ENCODE measurements at regions not wholly inside any gene's neighbourhood (a gene's known extent, or its start where the extent isn't known, plus 50 kb on each side); places are given as distances from the start of the nearest gene placed in this dataset.
"Not testable (repeated sequence)": the region's sequence is repeated elsewhere in the genome, so short reads cannot be mapped to it uniquely, and the experiment has no call there.

DNA sequence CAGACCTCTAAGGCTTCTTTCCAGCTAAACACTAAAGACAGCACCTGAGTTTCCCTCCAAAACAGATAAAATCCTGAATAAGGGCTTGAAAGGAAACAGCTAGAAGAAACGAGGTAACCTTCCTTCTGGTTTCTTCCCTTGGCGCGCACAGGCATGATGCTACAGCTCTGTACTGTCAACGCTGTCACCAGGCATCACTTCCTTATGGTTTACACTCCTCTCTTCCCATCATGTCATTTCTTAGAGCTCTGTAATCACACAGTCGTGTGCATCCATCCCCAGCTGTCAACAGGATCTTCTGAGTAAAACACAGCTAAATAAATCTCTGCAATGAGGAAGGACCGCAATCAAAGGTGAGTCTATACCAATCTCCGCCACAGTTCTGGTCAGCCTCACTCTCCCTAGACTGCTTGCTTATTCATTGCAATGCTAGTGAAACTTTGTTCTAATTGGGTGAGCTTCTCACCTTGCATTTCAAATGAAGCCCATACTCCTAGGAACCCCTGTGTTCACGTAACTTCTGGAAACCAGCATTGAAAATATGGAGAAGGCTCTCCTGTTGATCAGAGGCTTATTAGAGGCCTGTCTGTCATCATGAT lies 162.6 kb upstream of the DTNBP1 start:
- no peak for DNase-seq
- no peak for TF ChIP-seq GATA1 (IDR thresholded peaks at IDR 0.05; ENCODE audit: low read depth, low read length)
- no peak for TF ChIP-seq POLR2A (IDR thresholded peaks at IDR 0.05; ENCODE audit: low read length)

DNA sequence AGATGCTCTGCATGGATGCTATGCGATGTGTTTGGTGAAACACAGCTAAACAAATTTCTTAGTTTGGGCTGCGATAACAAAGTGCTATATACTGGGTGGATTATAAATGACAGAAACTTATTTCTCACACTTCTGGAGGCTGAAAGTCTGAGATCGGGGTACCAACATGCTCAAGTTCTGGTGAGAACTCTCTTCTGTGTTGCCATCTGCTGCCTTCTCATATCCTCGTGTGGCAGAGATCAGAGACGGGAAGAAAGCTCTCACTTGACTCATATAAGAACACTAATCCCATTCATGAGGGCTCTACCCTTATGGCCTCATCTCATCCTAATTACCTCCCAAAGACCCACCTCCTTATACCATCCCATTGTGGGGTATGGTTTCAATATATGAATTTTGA lies 162.0 kb upstream of the DTNBP1 start:
- TF ChIP-seq POLR2A (IDR thresholded peaks at IDR 0.05; ENCODE audit: low read length), result no peak
- TF ChIP-seq GATA1 (IDR thresholded peaks at IDR 0.05; ENCODE audit: low read depth, low read length), result no peak
- DNase-seq, result no peak

DNA sequence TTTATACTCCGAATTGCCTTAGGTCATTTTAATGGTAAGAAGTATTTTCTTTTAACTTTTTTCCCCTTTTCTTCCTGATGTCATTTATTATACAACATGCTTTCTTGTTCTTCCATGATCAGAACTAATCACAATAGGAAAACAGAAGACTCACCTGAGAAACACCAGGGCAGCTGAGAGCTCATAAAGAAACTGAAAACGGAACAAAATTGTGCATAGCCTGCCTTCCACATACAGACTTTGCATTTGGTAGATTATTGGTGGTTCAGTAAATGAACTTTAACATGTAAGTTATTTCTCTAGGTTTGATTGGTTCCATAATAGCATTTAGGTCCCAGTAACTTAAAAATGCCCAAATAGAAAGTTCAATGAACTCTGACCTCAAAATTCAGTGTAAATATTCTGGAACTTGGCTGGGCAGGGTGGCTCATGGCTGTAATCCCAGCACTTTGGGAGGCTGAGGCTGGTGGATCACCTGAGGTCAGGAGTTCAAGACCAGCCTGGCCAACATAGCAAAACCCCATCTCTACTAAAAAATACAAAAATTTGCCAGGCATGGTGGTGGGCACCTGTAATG lies 161.1 kb upstream of the DTNBP1 start:
- TF ChIP-seq GATA1 (IDR thresholded peaks at IDR 0.05; ENCODE audit: low read depth, low read length) (no peak), POLR2A (IDR thresholded peaks at IDR 0.05; ENCODE audit: low read length) (no peak)
- no peak for DNase-seq

DNA sequence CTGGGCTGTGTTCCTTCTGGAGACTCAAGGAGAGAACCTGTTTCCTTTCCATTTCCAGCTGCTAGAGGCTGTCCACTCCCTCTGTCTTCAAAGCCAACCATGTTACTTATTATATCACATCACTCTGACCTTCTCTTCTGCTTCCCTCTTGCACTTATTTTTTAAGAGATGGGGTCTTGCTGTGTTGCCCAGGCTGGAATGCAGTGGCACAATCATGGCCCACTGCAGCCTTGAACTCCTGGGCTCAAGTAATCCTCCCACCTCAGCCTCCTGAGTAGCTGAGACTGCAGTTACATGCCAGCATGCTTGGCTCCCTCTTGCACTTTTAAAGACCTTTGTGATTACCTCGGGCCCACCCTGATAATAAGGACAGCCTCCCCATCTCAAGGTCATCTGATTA lies 160.0 kb upstream of the DTNBP1 start:
- TF ChIP-seq POLR2A (IDR thresholded peaks at IDR 0.05; ENCODE audit: low read length), result no peak
- TF ChIP-seq GATA1 (IDR thresholded peaks at IDR 0.05; ENCODE audit: low read depth, low read length), result no peak
- no peak for DNase-seq

DNA sequence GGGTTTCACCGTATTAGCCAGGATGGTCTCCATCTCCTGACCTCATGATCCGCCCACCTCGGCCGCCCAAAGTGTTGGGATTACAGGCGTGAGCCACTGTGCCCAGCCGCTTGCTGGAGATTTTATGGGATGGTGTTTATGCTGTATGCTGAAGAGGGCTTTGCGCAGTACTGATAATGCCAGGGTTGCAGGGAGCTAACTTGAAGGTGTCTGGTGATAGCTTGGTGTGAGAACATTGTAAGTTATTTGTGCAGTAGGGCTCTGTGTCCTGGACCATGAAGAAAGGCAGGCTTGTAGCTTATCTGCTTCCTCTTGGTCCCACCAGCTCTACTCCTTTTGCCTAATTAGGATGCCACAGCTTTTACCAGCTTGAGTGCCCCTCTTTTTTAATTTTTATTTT lies 157.0 kb upstream of the DTNBP1 start:
- TF ChIP-seq GATA1 (IDR thresholded peaks at IDR 0.05; ENCODE audit: low read depth, low read length) (no peak), POLR2A (IDR thresholded peaks at IDR 0.05; ENCODE audit: low read length) (no peak)
- DNase-seq, result no peak

DNA sequence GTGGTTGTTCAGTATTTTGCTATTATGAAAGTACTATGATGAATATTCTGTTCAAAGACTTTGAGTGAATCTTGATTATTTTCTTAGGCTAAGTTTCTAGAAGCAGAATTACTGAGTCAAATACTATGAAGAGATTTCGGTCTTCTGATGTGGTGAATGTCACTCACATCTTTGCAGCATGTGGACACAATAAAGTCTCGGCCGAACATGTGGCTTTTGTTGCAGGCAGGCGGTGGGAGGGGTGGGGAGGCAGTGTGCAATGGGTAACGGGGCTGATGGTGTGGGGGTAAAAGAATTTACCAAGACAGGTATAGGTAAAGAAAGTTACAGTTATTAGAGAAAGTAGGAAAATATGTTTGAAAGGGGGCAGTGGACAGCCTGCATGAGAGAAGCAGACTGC lies 156.4 kb upstream of the DTNBP1 start:
- no peak for TF ChIP-seq POLR2A (IDR thresholded peaks at IDR 0.05; ENCODE audit: low read length)
- TF ChIP-seq GATA1 (IDR thresholded peaks at IDR 0.05; ENCODE audit: low read depth, low read length), result no peak
- DNase-seq, result no peak

DNA sequence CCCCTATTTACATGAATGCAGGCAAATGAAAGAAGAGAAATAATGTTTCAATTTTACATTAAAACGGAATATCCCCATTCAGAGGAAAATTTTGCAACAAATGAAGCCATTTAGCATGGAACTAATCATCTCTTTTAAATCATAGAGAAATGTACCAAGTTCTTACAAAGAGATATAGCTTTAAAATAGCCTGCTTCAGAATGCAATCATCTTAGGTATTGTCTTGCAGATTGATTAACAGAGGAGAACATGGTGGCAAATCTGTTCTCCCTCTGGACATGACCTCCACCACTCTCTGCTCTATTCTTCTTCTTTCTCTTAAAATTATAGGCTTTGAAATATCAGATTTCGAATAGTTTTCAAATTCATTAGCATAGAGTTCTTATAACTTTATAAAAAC lies 155.7 kb upstream of the DTNBP1 start:
- no peak for DNase-seq
- no peak for TF ChIP-seq POLR2A (IDR thresholded peaks at IDR 0.05; ENCODE audit: low read length)
- no peak for TF ChIP-seq GATA1 (IDR thresholded peaks at IDR 0.05; ENCODE audit: low read depth, low read length)

DNA sequence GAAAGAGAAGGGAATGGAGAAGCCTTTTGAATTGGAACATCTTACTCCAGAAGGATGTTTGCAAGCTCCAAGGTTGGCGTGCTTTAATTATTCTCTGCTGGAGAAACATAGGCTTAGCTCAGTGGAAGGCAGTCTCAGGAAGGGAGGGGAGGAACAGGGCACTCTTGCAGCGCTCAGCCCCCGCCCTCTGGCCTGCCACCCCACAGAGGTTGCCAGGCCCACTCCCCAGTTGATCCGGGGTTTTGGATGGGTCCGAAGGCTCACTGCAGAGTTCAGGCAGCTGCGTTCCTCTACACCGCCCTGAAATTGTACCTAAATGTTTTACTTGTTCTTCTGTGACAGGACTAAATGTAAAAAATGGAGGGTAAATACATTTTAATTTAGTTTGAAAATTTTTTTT lies 155.2 kb upstream of the DTNBP1 start:
- DNase-seq, result no peak
- no peak for TF ChIP-seq GATA1 (IDR thresholded peaks at IDR 0.05; ENCODE audit: low read depth, low read length)
- no peak for TF ChIP-seq POLR2A (IDR thresholded peaks at IDR 0.05; ENCODE audit: low read length)

DNA sequence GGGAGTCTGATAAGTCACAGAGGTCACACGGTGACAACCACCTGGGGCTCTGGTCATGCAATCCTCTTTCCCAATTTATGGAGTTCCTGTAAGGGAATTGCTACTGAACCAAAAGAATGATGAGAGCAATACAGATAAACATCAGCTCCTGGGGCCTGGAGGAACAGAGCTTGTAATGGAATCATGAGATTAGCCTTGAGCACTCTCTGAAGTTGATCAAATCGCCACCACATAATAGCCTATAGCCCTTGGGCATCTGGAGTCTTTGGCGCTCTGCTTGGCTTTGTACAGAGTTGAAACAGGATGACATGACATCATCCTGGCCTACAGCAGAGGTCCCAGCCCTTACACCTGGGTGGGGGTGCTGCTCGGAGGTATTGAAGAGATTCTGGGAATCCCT lies 154.3 kb upstream of the DTNBP1 start:
- TF ChIP-seq POLR2A (IDR thresholded peaks at IDR 0.05; ENCODE audit: low read length) (no peak), GATA1 (IDR thresholded peaks at IDR 0.05; ENCODE audit: low read depth, low read length) (no peak)
- DNase-seq, result no peak

DNA sequence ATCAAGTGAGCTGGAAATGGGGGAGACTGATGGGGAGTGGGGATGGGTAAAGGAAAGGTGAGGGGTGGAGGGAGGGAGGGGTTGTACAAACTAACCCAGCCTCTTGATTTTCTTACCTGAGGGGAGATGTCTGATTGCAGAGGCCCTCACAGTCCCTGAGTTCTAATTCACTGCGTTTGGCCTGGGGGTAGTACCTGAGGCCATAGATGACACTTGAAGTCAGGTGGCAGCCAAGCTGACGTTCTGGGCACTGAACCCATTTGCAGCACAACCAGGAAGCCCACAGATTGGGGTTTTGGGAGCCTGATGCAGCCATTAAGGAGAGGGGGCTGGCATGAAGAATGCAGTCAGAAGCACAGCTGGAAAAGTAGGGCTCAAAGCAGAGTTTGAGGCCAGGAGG lies 153.8 kb upstream of the DTNBP1 start:
- DNase-seq, result no peak
- no peak for TF ChIP-seq GATA1 (IDR thresholded peaks at IDR 0.05; ENCODE audit: low read depth, low read length)
- TF ChIP-seq POLR2A (IDR thresholded peaks at IDR 0.05; ENCODE audit: low read length), result no peak

DNA sequence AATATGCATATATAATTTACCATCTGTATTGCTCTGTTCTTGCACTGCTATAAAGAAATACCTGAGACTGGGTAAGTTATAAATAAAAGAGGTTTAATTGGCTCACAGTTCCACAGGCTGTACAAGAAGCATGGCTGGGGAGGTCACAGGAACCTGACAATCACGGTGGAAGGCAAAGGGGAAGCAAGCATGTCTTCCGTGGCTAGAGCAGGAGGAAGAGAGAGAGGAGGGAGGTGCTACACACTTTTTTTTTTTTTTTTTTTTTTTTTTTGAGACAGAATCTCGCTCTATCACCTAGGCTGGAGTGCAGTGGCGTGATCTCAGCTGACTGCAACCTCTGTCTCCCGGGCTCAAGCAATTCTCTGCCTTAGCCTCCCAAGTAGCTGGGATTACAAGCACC lies 150.9 kb upstream of the DTNBP1 start:
- DNase-seq, result not testable (repeated sequence)

DNA sequence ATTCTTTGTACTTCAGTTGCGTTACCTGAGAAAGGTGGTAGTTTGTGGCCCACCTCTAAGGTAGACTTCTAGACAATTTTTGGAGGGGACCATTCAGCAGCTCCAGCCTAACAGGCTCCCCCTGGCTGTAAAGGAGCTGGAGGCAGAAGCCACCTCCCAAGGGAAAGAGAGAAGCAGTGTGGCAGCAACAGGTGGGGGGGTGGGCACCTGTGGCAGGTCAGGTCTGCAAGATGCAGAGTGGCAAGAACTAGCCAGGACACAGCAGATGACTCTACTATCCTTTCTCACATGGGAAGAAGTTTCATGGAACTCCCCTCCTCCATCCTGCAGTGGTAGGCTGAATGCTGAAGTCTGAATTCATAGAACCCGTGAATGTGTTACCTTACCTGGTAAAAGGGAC lies 148.3 kb upstream of the DTNBP1 start:
- no peak for DNase-seq
- TF ChIP-seq GATA1 (IDR thresholded peaks at IDR 0.05; ENCODE audit: low read depth, low read length) (no peak), POLR2A (IDR thresholded peaks at IDR 0.05; ENCODE audit: low read length) (no peak)

DNA sequence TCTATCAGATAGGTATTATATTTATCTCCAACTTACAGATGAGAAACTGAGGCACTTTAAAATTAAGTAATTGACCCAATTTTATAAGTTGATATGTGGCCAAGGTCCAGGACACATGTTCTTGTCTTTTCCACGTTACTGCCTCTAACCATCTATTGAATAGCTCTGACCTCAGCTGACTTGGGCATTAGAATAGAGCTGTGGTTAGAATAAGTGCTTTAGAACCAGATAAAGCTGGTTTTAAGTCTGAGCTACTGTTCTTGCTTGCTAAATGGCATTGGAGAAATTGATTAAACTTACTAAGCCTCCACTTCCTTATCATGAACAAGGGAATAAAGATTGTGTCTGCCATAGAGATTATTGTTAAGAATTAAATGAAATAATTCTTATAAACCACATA lies 147.8 kb upstream of the DTNBP1 start:
- no peak for TF ChIP-seq POLR2A (IDR thresholded peaks at IDR 0.05; ENCODE audit: low read length)
- no peak for TF ChIP-seq GATA1 (IDR thresholded peaks at IDR 0.05; ENCODE audit: low read depth, low read length)
- DNase-seq, result no peak

DNA sequence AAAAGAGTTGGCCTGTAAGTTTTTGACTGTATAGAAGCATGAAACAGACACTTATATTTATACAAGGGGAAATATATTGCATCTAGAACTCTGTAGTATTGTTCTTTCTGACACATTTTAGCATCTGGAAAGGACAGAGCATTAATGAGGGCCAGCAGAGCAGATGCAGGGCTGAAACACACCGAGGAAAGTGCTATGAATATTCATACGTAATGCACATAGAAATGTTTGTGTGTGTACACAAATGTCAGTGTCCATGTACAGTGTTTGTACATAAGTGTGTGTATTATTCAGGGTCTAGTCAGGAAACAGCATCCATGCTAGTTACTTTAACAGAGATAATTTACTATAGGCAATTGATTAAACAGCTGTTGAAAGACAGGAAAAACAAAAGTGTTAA lies 146.5 kb upstream of the DTNBP1 start:
- no peak for DNase-seq
- TF ChIP-seq POLR2A (IDR thresholded peaks at IDR 0.05; ENCODE audit: low read length) (no peak), GATA1 (IDR thresholded peaks at IDR 0.05; ENCODE audit: low read depth, low read length) (no peak)

DNA sequence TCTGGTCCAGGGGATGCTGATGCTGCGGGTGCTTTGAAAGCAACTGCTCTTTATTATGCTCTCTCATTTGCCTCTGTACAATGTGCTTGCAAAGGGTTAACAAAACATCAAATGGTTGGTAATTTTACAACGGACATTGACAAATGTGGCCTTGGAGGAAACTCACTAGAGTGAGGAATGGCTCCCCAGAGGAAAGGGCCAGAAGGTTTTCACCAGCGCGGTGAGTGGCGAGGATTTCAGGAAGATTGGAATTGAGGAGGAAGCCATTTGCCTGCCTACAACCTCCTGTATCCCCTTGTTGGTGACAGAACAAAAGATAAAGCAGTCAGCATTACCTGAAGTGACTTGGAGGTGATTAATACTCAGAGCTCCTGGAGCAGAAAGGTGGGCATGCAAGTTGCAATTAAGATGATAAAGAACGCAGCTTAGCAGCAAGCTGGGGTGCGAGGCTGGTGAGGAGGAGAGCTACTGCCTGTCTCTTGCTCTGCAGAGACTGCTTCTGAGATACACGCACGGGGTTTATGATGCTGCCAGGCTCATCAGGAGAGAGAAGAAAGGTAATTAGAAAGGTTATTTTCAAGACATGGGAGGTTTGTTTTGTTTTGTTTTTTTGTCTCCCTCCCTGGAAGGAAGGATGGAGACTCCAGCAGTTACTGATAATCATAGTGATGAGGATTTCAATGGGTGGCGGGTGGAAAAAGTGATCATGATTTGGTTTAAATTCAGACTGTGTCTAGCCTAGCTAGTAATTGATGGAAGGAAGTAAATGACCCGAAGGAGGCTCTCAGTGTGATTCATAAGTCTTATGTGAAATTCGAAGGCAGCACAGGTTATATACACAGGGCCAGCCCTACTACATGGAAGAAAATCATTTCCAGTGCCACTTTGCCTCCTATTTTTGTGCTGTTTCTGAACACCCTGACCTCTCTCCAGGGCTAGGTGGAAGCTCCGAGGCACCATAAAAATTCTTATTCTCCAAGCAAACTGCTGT lies 141.6 kb upstream of the DTNBP1 start:
- no peak for DNase-seq
- no peak for TF ChIP-seq GATA1 (IDR thresholded peaks at IDR 0.05; ENCODE audit: low read depth, low read length)
- no peak for TF ChIP-seq POLR2A (IDR thresholded peaks at IDR 0.05; ENCODE audit: low read length)
